ENCODE measurements at regions not wholly inside any gene's neighbourhood (a gene's known extent, or its start where the extent isn't known, plus 50 kb on each side); places are given as distances from the start of the nearest gene placed in this dataset.
"Not testable (repeated sequence)": the region's sequence is repeated elsewhere in the genome, so short reads cannot be mapped to it uniquely, and the experiment has no call there.

GRCh38 chr13:95391362-95391761 lies 90.1 kb upstream of the ABCC4 start:
- no peak for DNase-seq

- DNase-seq: no peak
These were observed 90.5 kb upstream of the ABCC4 start for GRCh38 chr13:95391785-95392184.

- no peak for DNase-seq
These were observed 91.3 kb upstream of the ABCC4 start for GRCh38 chr13:95392597-95392996.

- peak in 1 of 4 experiments; percentile 1 for DNase-seq
These were observed 102.3 kb upstream of the ABCC4 start for GRCh38 chr13:95403349-95404140.

- DNase-seq: peak; percentile 40 to 63 (median 54)
These were observed 103.1 kb upstream of the ABCC4 start for GRCh38 chr13:95404141-95404882.

GRCh38 chr13:95406176-95406575 lies 104.9 kb upstream of the ABCC4 start:
- DNase-seq: no peak

GRCh38 chr13:95411428-95412040 lies 110.3 kb upstream of the ABCC4 start:
- DNase-seq: no peak

GRCh38 chr13:95418946-95419345 lies 117.7 kb upstream of the ABCC4 start:
- no peak for DNase-seq

GRCh38 chr13:95420501-95420900 lies 119.2 kb upstream of the ABCC4 start:
- DNase-seq: no peak

- no peak for DNase-seq
These were observed 125.4 kb upstream of the ABCC4 start for GRCh38 chr13:95426631-95427030.

GRCh38 chr13:95430525-95430924 lies 122.0 kb upstream of the CLDN10 start:
- not testable (repeated sequence) for DNase-seq

GRCh38 chr13:95432141-95432540 lies 120.4 kb upstream of the CLDN10 start:
- DNase-seq: no peak

- no peak for DNase-seq
These were observed 119.0 kb upstream of the CLDN10 start for GRCh38 chr13:95433537-95433936.

GRCh38 chr13:95434111-95434510 lies 118.4 kb upstream of the CLDN10 start:
- no peak for DNase-seq

- no peak for DNase-seq
These were observed 115.0 kb upstream of the CLDN10 start for GRCh38 chr13:95437561-95437960.

- DNase-seq: no peak
These were observed 114.2 kb upstream of the CLDN10 start for GRCh38 chr13:95438297-95438696.

- no peak for DNase-seq
These were observed 112.0 kb upstream of the CLDN10 start for GRCh38 chr13:95440441-95441088.

- DNase-seq: no peak
These were observed 111.2 kb upstream of the CLDN10 start for GRCh38 chr13:95441326-95441725.

- no peak for DNase-seq
These were observed 108.4 kb upstream of the CLDN10 start for GRCh38 chr13:95444006-95444730.

GRCh38 chr13:95445131-95445530 lies 107.4 kb upstream of the CLDN10 start:
- no peak for DNase-seq

GRCh38 chr13:95447814-95448213 lies 104.7 kb upstream of the CLDN10 start:
- no peak for DNase-seq

- DNase-seq: no peak
These were observed 100.9 kb upstream of the CLDN10 start for GRCh38 chr13:95451656-95452055.

- no peak for DNase-seq
These were observed 100.1 kb upstream of the CLDN10 start for GRCh38 chr13:95452375-95452774.
